ENCODE measurements at regions not wholly inside any gene's neighbourhood (a gene's known extent, or its start where the extent isn't known, plus 50 kb on each side); places are given as distances from the start of the nearest gene placed in this dataset.
A peak's percentile ranks its signal among the peaks of the same experiment; 100 is the strongest.
"Not testable (repeated sequence)": the region's sequence is repeated elsewhere in the genome, so short reads cannot be mapped to it uniquely, and the experiment has no call there.

DNA sequence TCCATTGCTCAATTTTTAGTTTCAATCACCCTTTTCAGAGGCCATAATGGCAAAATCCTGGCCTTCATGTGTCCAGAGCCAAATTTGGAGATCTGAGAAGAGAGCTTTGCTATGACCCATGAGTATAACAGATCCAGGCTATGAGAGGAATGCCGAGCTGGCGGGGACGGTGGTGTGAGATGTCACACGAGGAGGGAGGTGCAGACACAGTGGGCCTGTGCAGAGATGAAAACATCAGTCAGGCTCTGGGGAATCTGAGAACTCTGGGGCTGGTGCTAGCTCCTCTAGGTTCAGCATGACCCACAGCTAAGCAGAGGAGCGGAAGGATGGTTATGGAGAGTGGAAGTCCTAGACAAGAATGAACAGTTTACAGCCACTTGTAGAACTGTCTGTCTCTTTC, 398.3 kb upstream of the ATP10A start:
- H3K4me3 ChIP-seq (ENCODE audit: low read depth, low read length), result no peak overlapping the region
- CTCF ChIA-PET, result interaction anchor here (1.0 to 2.3 kb wide), 4 partner anchors 15 to 752 kb away, joined by 3 to 30 read pairs (median 4); no protein-coding TSS in a partner anchor
- TF ChIP-seq, protein P1, sequence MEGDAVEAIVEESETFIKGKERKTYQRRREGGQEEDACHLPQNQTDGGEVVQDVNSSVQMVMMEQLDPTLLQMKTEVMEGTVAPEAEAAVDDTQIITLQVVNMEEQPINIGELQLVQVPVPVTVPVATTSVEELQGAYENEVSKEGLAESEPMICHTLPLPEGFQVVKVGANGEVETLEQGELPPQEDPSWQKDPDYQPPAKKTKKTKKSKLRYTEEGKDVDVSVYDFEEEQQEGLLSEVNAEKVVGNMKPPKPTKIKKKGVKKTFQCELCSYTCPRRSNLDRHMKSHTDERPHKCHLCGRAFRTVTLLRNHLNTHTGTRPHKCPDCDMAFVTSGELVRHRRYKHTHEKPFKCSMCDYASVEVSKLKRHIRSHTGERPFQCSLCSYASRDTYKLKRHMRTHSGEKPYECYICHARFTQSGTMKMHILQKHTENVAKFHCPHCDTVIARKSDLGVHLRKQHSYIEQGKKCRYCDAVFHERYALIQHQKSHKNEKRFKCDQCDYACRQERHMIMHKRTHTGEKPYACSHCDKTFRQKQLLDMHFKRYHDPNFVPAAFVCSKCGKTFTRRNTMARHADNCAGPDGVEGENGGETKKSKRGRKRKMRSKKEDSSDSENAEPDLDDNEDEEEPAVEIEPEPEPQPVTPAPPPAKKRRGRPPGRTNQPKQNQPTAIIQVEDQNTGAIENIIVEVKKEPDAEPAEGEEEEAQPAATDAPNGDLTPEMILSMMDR (IDR thresholded peaks at IDR 0.05; ENCODE audit: low read depth, low read length), result no peak
- H3K27ac ChIP-seq (ENCODE audit: low read depth, low read length), result no peak overlapping the region
- POLR2A ChIA-PET, result no interaction called here
- peaks cover 10% of the 10 kb centered on the region; the same call in 1 of the 2 replicates for H3K9me3 ChIP-seq (ENCODE audit: control insufficient read depth, insufficient read depth, low read length)
- H3K27me3 ChIP-seq (ENCODE audit: control insufficient read depth, insufficient read depth, low read length), result no peaks in the 10 kb centered on the region
- no peak for DNase-seq (ENCODE audit: low read depth, low spot score)

DNA sequence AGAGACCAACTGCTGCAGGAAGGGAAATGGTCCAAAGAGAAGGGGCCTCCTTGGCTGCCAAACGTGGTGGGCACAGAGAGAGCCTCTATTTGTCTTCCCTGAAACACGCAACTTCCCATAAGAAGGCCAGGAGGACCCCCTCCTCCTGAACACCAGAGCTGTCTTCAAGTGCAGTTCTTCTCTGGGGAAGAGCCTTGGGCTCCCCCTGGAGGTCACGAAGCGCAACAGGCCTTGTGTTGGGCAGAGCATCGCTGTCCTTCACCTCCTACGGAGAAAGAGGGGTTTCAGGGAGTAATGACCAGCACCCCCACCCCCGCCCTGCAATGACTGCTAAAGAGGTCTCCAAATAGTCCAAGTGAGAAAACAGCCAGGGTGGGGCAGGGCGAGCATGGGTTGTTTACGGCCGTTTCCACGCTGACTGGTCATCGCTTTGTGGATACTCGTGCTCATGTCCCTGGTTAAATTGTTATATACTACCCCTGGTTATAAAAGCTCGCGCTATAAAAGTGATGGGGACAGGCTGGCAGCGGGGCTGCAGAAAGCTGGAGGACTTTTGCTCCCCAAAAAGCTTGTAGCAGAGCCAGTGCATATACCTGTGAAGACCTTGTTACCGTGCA, 397.5 kb upstream of the ATP10A start:
- Histone ChIP-seq H3K27ac (ENCODE audit: low read depth, low read length) (no peak overlapping the region), H3K4me3 (ENCODE audit: low read depth, low read length) (no peak overlapping the region), H3K27me3 (ENCODE audit: control insufficient read depth, insufficient read depth, low read length) (no peaks in the 10 kb centered on the region), H3K9me3 (ENCODE audit: control insufficient read depth, insufficient read depth, low read length) (peaks cover 10% of the 10 kb centered on the region; the same call in 1 of the 2 replicates)
- TF ChIP-seq, protein P1 (IDR thresholded peaks at IDR 0.05; ENCODE audit: low read depth, low read length), result peak; percentile 77
- DNase-seq (ENCODE audit: low read depth, low spot score), result no peak
- POLR2A ChIA-PET, result no interaction called here
- CTCF ChIA-PET, result interaction anchor here (0.7 to 2.3 kb wide), 5 partner anchors 8 to 753 kb away, joined by 3 to 30 read pairs (median 5); no protein-coding TSS in a partner anchor

DNA sequence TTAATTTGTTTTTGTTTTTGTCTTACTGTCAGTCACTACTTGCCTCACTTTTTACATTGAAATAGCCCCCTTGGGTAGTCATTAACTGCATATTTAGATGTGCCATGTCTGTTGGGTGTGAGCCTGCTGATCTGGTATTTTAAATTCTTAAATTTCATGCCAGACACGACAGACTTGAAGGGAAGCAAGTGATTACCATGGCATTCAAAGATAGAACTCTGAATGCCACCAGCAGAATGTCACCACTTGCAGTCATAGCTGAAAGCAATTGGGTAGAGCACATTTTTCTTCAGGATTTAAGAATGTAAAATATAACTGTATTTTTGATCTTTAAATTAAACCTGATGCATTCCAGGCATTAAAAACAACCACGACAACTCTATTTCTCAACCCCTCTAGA, 396.5 kb upstream of the ATP10A start:
- CTCF ChIA-PET, result interaction anchor here (0.6 to 2.3 kb wide), 3 partner anchors 80 to 752 kb away, joined by 3 to 30 read pairs (median 5); no protein-coding TSS in a partner anchor
- Histone ChIP-seq H3K9me3 (ENCODE audit: control insufficient read depth, insufficient read depth, low read length) (peaks cover 7% of the 10 kb centered on the region; the same call in 1 of the 2 replicates), H3K27ac (ENCODE audit: low read depth, low read length) (no peak overlapping the region), H3K27me3 (ENCODE audit: control insufficient read depth, insufficient read depth, low read length) (no peaks in the 10 kb centered on the region), H3K4me3 (ENCODE audit: low read depth, low read length) (no peak overlapping the region)
- TF ChIP-seq, protein P1 (IDR thresholded peaks at IDR 0.05; ENCODE audit: low read depth, low read length), result no peak
- POLR2A ChIA-PET, result no interaction called here
- no peak for DNase-seq (ENCODE audit: low read depth, low spot score)

DNA sequence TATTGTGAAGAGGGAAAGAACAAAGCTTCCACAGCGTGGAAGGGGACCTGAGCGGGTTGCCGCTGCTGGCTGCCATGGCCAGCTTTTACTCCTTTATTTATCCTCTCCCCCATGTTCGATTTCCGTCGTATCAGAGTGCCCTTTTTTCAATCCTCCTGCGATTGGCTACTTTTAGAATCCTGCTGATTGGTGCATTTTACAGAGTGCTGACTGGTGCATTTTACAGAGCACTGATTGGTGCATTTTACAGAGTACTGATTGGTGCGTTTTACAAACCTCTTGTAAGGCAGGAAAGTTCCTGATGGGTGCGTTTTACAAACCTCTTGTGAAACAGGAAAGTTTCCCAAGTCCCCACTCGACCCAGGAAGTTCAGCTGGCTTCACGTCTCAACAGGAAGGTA, 381.7 kb upstream of the ATP10A start:
- H3K4me3 ChIP-seq (ENCODE audit: low read depth, low read length); CTCF ChIA-PET; H3K27me3 ChIP-seq (ENCODE audit: control insufficient read depth, insufficient read depth, low read length); POLR2A ChIA-PET; DNase-seq (ENCODE audit: low read depth, low spot score); H3K27ac ChIP-seq (ENCODE audit: low read depth, low read length): not testable (repeated sequence)
- peaks cover 16% of the 10 kb centered on the region for H3K9me3 ChIP-seq (ENCODE audit: control insufficient read depth, insufficient read depth, low read length)

DNA sequence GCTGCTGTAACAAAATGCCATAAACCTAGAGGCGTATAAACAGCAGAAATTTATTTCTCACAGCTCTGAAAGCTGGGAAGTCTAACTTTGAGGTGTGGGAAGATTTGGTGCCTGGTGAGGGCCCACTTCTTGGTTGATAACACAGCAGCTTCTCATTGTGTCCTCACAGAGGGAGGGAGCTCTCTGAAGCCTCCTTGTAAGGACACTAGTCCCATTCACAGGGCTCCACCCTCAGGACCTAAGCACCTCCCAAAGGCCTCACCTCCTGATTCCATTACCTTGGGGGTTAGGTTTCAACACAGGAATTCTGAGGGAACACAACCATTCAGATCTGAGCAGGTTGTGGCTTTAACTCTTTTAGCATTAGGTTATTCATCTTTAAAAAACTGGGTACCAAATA, 380.3 kb upstream of the ATP10A start:
- no peak overlapping the region for H3K27ac ChIP-seq (ENCODE audit: low read depth, low read length)
- CTCF ChIA-PET, result no interaction called here
- POLR2A ChIA-PET, result no interaction called here
- no peak for DNase-seq (ENCODE audit: low read depth, low spot score)
- H3K9me3 ChIP-seq (ENCODE audit: control insufficient read depth, insufficient read depth, low read length), result peaks cover 21% of the 10 kb centered on the region
- TF ChIP-seq, protein P1 (IDR thresholded peaks at IDR 0.05; ENCODE audit: low read depth, low read length), result no peak
- no peaks in the 10 kb centered on the region for H3K27me3 ChIP-seq (ENCODE audit: control insufficient read depth, insufficient read depth, low read length)
- H3K4me3 ChIP-seq (ENCODE audit: low read depth, low read length), result no peak overlapping the region
